HuH-7.5 (cell line): ENCODE measurements at regions not wholly inside any gene's neighbourhood (a gene's known extent, or its start where the extent isn't known, plus 50 kb on each side); places are given as distances from the start of the nearest gene placed in this dataset.
"Not testable (repeated sequence)": the region's sequence is repeated elsewhere in the genome, so short reads cannot be mapped to it uniquely, and the experiment has no call there.

Source experiments
- DNase-seq: peaks from one replicate; pipeline ENCODE4 v3.0.0; 2011; ENCODE audit warnings: low spot score

- no peak for DNase-seq
Observed at GRCh38 chr18:8499810-8500675, 109.2 kb upstream of the RAB12 start.

- DNase-seq = no peak
Observed at GRCh38 chr18:8501044-8501443, 108.2 kb upstream of the RAB12 start.

GRCh38 chr18:8503248-8503647, 106.0 kb upstream of the RAB12 start:
- no peak for DNase-seq

GRCh38 chr18:8504424-8504823, 104.8 kb upstream of the RAB12 start:
- DNase-seq = no peak

GRCh38 chr18:8504880-8505435, 104.3 kb upstream of the RAB12 start:
- no peak for DNase-seq

- DNase-seq = no peak
Observed at GRCh38 chr18:8506251-8507049, 102.8 kb upstream of the RAB12 start.

- no peak for DNase-seq
Observed at GRCh38 chr18:8507361-8507760, 101.9 kb upstream of the RAB12 start.

- no peak for DNase-seq
Observed at GRCh38 chr18:8507915-8508705, 101.1 kb upstream of the RAB12 start.

- no peak for DNase-seq
Observed at GRCh38 chr18:8513249-8513648, 96.0 kb upstream of the RAB12 start.

GRCh38 chr18:8514409-8514808, 94.8 kb upstream of the RAB12 start:
- no peak for DNase-seq

- DNase-seq = no peak
Observed at GRCh38 chr18:8515142-8515865, 93.9 kb upstream of the RAB12 start.

- no peak for DNase-seq
Observed at GRCh38 chr18:8516371-8517250, 92.6 kb upstream of the RAB12 start.

GRCh38 chr18:8517276-8517675, 92.0 kb upstream of the RAB12 start:
- DNase-seq = no peak

- no peak for DNase-seq
Observed at GRCh38 chr18:8519102-8519501, 90.1 kb upstream of the RAB12 start.

- DNase-seq = no peak
Observed at GRCh38 chr18:8520266-8520665, 89.0 kb upstream of the RAB12 start.

- no peak for DNase-seq
Observed at GRCh38 chr18:8522756-8523155, 86.5 kb upstream of the RAB12 start.

GRCh38 chr18:8525692-8526091, 83.5 kb upstream of the RAB12 start:
- DNase-seq = no peak

GRCh38 chr18:8526332-8526731, 82.9 kb upstream of the RAB12 start:
- DNase-seq = no peak

GRCh38 chr18:8529609-8530008, 79.6 kb upstream of the RAB12 start:
- DNase-seq = no peak

GRCh38 chr18:8531084-8531483, 78.2 kb upstream of the RAB12 start:
- not testable (repeated sequence) for DNase-seq
